ENCODE measurements at regions not wholly inside any gene's neighbourhood (a gene's known extent, or its start where the extent isn't known, plus 50 kb on each side); places are given as distances from the start of the nearest gene placed in this dataset.

DNA sequence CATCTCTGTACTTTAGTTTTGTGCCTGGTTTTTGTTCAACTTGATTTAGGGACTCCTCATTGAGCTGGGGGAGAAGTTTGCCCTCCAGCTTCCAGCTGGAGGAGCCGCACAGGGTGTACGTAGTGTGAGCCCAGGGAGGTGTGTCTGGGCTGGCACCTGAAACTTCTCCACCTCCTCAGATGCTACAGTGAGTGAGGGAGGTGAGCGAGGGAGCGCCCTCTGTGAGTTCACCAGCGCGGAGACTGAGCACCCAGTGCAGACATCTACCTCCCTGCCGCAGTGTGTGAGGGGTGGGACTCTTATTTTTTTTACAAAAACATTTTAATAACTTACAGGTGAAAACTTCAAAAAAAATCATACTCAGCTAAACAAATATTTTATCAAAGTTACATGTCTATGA lies 204.2 kb upstream of the HS6ST1 start:
- DNase-seq (ENCODE audit: low read depth), result no peak
- H3K4me3 ChIP-seq (ENCODE audit: control insufficient read depth, low read depth, low read length), result no peak overlapping the region
- TF ChIP-seq, protein P1, sequence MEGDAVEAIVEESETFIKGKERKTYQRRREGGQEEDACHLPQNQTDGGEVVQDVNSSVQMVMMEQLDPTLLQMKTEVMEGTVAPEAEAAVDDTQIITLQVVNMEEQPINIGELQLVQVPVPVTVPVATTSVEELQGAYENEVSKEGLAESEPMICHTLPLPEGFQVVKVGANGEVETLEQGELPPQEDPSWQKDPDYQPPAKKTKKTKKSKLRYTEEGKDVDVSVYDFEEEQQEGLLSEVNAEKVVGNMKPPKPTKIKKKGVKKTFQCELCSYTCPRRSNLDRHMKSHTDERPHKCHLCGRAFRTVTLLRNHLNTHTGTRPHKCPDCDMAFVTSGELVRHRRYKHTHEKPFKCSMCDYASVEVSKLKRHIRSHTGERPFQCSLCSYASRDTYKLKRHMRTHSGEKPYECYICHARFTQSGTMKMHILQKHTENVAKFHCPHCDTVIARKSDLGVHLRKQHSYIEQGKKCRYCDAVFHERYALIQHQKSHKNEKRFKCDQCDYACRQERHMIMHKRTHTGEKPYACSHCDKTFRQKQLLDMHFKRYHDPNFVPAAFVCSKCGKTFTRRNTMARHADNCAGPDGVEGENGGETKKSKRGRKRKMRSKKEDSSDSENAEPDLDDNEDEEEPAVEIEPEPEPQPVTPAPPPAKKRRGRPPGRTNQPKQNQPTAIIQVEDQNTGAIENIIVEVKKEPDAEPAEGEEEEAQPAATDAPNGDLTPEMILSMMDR (IDR thresholded peaks at IDR 0.05; ENCODE audit: control insufficient read depth, insufficient read depth, low read depth, low read length, missing control alignments), result no peak

DNA sequence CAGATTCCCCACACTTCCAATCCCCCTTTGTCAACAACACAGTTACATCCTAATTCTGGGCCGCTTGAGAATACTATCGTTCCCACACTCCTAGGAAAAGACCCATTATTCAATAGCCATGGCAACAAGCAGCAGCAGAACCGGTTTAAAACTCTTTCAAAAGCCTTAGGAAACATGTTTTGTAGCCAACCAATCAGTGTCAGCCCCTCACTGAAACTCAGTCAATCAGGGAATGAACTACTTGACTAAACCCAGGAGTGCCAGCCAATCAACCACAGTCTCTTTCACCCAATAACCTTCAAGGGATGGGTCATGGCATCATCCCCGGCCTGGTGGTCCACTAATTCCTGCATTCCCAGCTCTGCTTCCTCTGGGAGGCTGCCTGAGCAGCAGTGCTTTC lies 204.8 kb upstream of the HS6ST1 start:
- no peak for DNase-seq (ENCODE audit: low read depth)
- TF ChIP-seq, protein P1 (IDR thresholded peaks at IDR 0.05; ENCODE audit: control insufficient read depth, insufficient read depth, low read depth, low read length, missing control alignments), result no peak
- H3K4me3 ChIP-seq (ENCODE audit: control insufficient read depth, low read depth, low read length), result no peak overlapping the region

DNA sequence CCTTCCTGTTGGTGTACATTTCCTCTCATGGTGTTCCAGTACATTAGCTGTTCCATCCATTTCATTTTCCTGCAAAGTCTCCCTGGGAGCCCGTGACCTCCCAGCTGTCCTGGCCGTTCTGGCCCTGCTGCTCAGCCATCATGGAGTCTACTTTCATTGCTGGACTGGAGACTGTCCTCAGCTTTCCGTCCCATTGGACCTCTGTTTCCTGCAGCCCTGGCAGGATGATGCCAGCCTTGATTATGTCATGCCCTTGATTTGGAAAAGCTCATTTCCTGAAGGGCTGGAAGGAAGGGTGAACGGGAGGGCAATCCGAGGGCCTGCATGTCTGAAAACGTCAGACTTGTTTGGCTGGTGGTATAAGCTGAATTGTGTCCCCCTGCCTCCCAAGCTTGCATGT lies 205.5 kb upstream of the HS6ST1 start:
- TF ChIP-seq, protein P1 (IDR thresholded peaks at IDR 0.05; ENCODE audit: control insufficient read depth, insufficient read depth, low read depth, low read length, missing control alignments), result no peak
- no peak for DNase-seq (ENCODE audit: low read depth)
- no peak overlapping the region for H3K4me3 ChIP-seq (ENCODE audit: control insufficient read depth, low read depth, low read length)

DNA sequence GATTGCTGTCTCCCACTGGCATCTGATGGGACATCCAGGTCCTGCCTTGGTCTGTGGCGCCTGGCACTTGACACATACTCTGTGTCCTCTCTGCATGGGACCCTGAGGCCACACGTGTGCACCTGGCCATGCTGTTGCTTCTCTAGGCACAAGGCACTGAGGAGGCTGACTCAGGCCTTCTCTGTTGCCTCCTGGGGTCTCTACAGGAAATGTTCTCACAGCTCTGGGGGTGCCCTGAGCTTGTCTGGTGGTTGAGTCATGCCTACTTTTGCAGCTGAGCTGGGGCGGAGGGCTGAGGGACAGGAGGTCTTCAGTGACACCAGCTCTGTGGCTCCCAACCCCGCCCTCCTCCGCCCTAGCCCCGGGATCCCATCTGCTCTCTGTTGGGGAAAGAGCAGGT lies 207.0 kb upstream of the HS6ST1 start:
- no peak overlapping the region for H3K4me3 ChIP-seq (ENCODE audit: control insufficient read depth, low read depth, low read length)
- DNase-seq (ENCODE audit: low read depth), result no peak
- TF ChIP-seq, protein P1 (IDR thresholded peaks at IDR 0.05; ENCODE audit: control insufficient read depth, insufficient read depth, low read depth, low read length, missing control alignments), result no peak

DNA sequence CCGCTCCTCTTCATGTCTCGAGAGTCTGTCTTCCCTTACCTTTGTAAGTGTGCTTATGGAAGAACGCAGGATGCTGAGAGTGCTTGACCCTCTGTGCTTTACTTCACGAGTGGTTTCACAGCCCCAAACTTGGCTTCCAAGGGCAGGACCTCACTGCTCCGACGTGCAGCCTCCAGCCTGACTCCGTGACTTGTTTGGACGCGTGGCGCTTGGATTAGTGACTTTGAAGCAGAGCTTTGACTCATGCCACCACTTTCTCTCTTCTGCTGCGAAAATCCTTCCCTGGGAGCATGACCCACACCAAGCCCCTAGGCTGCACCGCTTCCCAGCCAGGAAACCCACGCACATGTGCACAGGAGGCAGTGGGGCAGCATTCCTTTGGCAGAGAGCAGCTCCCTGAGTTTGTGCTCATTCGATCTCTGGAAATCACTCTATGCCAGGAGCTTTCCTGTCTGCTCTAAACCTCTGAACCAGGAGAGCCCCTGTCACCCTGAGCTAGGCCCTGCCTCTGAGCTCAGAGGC lies 207.8 kb upstream of the HS6ST1 start:
- H3K4me3 ChIP-seq (ENCODE audit: control insufficient read depth, low read depth, low read length), result no peak overlapping the region
- TF ChIP-seq, protein P1 (IDR thresholded peaks at IDR 0.05; ENCODE audit: control insufficient read depth, insufficient read depth, low read depth, low read length, missing control alignments), result no peak
- DNase-seq (ENCODE audit: low read depth), result no peak

DNA sequence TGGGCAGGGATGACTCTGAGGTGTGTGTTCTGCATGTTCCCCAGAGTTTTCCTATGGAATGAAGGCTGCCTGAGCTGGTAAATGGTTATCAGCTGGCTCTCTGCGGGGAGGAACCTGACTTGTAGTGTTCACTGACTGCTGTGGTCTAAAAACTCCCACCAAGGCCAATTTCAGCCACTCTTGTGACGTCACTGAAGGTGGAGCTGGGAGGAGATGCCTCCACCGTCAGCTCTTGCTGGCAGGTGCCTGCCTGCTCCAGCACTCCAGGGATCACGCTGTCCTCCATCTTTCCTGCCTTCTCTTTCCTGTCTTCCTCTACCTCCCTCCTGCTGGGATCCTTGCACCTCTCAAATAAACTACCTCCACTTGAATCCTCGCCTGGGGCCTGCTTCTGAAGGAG lies 209.5 kb upstream of the HS6ST1 start:
- TF ChIP-seq, protein P1 (IDR thresholded peaks at IDR 0.05; ENCODE audit: control insufficient read depth, insufficient read depth, low read depth, low read length, missing control alignments), result no peak
- no peak for DNase-seq (ENCODE audit: low read depth)
- H3K4me3 ChIP-seq (ENCODE audit: control insufficient read depth, low read depth, low read length), result no peak overlapping the region
